ENCODE measurements at regions not wholly inside any gene's neighbourhood (a gene's known extent, or its start where the extent isn't known, plus 50 kb on each side); places are given as distances from the start of the nearest gene placed in this dataset.

GRCh38 chr4:3613967-3614730 lies 81.9 kb upstream of the LRPAP1 start:
- TF ChIP-seq CTCF (IDR thresholded peaks at IDR 0.05) (no peak), POLR2A (IDR thresholded peaks at IDR 0.05) (no peak)

Data from body of pancreas (tissue), 4 donors.